Glutamatergic neuron (in vitro differentiated cells): ENCODE measurements at regions not wholly inside any gene's neighbourhood (a gene's known extent, or its start where the extent isn't known, plus 50 kb on each side); places are given as distances from the start of the nearest gene placed in this dataset.
"Not testable (repeated sequence)": the region's sequence is repeated elsewhere in the genome, so short reads cannot be mapped to it uniquely, and the experiment has no call there.

Experiments
- DNase-seq: peaks from one replicate; pipeline ENCODE4 v3.0.0; 2022
- H3K27ac Mint-ChIP-seq: one replicate; pipeline ENCODE4 v1.8.0; 2020; ENCODE audit warnings: mild to moderate bottlenecking, mixed read lengths, inconsistent platforms; ENCODE audit not compliant: unreplicated experiment
- H3K27me3 Mint-ChIP-seq: one replicate; pipeline ENCODE4 v1.8.0; 2020; ENCODE audit warnings: mild to moderate bottlenecking, moderate library complexity, mixed read lengths, inconsistent platforms; ENCODE audit not compliant: unreplicated experiment
- H3K36me3 Mint-ChIP-seq: one replicate; pipeline ENCODE4 v1.8.0; 2020; ENCODE audit warnings: mild to moderate bottlenecking, mixed read lengths, inconsistent platforms; ENCODE audit not compliant: unreplicated experiment
- H3K4me1 Mint-ChIP-seq: one replicate; pipeline ENCODE4 v1.8.0; 2020; ENCODE audit warnings: mild to moderate bottlenecking, low read depth, mixed read lengths, inconsistent platforms; ENCODE audit not compliant: unreplicated experiment
- H3K4me3 Mint-ChIP-seq: one replicate; pipeline ENCODE4 v1.8.0; 2020; ENCODE audit warnings: mild to moderate bottlenecking, mixed read lengths, inconsistent platforms; ENCODE audit not compliant: unreplicated experiment
- H3K9me3 Mint-ChIP-seq: one replicate; pipeline ENCODE4 v1.8.0; 2020; ENCODE audit warnings: mild to moderate bottlenecking, moderate library complexity, mixed read lengths, inconsistent platforms; ENCODE audit not compliant: unreplicated experiment
- CTCF ChIP-seq: fragments of 200-600 bp; sonication (generic); IDR thresholded peaks from one replicate; pipeline ENCODE4 v1.5.0; 2021; ENCODE audit not compliant: partially characterized antibody, unreplicated experiment

GRCh38 chr7:54201501-54201900 lies 340.7 kb upstream of the VSTM2A start:
- H3K27me3 Mint-ChIP-seq, result no peaks in the 10 kb centered on the region
- no peak for TF ChIP-seq CTCF
- DNase-seq, result no peak
- H3K27ac Mint-ChIP-seq, result no peak overlapping the region
- H3K4me1 Mint-ChIP-seq, result peaks cover 5% of the 10 kb centered on the region
- no peak overlapping the region for H3K4me3 Mint-ChIP-seq
- no peaks in the 10 kb centered on the region for H3K36me3 Mint-ChIP-seq
- H3K9me3 Mint-ChIP-seq, result no peaks in the 10 kb centered on the region

- Mint-ChIP-seq H3K4me1 (no peaks in the 10 kb centered on the region), H3K9me3 (peaks cover 4% of the 10 kb centered on the region), H3K27ac (no peak overlapping the region), H3K4me3 (no peak overlapping the region), H3K27me3 (no peaks in the 10 kb centered on the region), H3K36me3 (peaks cover 10% of the 10 kb centered on the region)
- DNase-seq, result no peak
- TF ChIP-seq CTCF, result peak; percentile 40
Observed at GRCh38 chr7:54215424-54215823, 326.8 kb upstream of the VSTM2A start.

DNA sequence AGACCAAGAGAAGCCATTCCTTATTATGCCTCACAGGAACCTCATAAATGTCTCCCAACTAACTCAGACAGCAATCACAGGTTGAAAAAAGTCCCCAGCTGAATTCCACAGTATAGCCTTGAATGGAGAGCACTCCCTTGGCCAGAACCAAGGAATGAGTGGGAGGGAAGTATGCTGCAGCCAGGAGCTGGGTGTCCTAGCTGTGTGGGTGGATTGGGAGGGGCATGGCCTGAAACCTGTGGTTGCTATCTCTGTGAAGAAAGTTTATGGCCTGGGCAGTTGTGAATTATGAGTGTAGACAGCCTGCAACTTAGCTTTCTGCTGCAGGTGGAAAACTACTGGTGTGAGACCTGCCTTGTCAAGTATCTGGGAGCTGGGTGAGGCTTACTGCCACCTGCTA lies 316.1 kb upstream of the VSTM2A start:
- not testable (repeated sequence) for H3K27me3 Mint-ChIP-seq, H3K27ac Mint-ChIP-seq, H3K36me3 Mint-ChIP-seq, DNase-seq, H3K4me1 Mint-ChIP-seq, H3K9me3 Mint-ChIP-seq, H3K4me3 Mint-ChIP-seq

- H3K27me3 Mint-ChIP-seq, result no peaks in the 10 kb centered on the region
- H3K27ac Mint-ChIP-seq, result no peak overlapping the region
- no peak overlapping the region for H3K4me3 Mint-ChIP-seq
- H3K36me3 Mint-ChIP-seq, result no peaks in the 10 kb centered on the region
- TF ChIP-seq CTCF, result no peak
- H3K4me1 Mint-ChIP-seq, result no peaks in the 10 kb centered on the region
- H3K9me3 Mint-ChIP-seq, result no peaks in the 10 kb centered on the region
- DNase-seq, result no peak
Observed at GRCh38 chr7:54242776-54243175, 299.4 kb upstream of the VSTM2A start.

- TF ChIP-seq CTCF, result no peak
- H3K4me3 Mint-ChIP-seq, result no peak overlapping the region
- no peaks in the 10 kb centered on the region for H3K27me3 Mint-ChIP-seq
Observed at GRCh38 chr7:54245020-54245419, 297.2 kb upstream of the VSTM2A start.

DNA sequence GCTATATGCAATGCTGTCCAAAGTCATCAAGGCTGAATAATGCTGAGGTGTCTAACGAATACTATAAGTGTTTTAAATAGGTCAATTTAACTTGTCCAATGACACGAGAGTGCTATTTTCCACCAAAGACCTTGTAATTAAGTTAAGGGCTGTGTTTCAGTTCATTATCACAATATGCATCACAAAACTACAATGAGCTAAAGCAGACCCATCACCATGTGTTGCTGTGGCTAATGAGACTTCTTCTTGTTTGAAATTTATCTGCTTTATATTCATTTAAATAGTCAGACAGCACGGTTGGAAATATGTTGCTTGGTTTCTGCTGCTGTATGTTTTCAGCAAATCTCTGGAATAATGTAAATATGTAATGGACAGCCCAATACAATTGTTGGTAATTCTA lies 292.5 kb upstream of the VSTM2A start:
- Mint-ChIP-seq H3K27me3 (no peaks in the 10 kb centered on the region), H3K27ac (no peak overlapping the region), H3K4me1 (no peaks in the 10 kb centered on the region), H3K4me3 (no peak overlapping the region), H3K9me3 (no peaks in the 10 kb centered on the region), H3K36me3 (no peaks in the 10 kb centered on the region)
- TF ChIP-seq CTCF, result no peak
- DNase-seq, result no peak

More at GRCh38 chr7:54245020-54245419, 297.2 kb upstream of the VSTM2A start:
- Mint-ChIP-seq H3K4me1 (no peaks in the 10 kb centered on the region), H3K36me3 (no peaks in the 10 kb centered on the region), H3K9me3 (no peaks in the 10 kb centered on the region), H3K27ac (no peak overlapping the region)
- DNase-seq, result no peak
